GM18505 (cell line): ENCODE measurements at regions not wholly inside any gene's neighbourhood (a gene's known extent, or its start where the extent isn't known, plus 50 kb on each side); places are given as distances from the start of the nearest gene placed in this dataset.

Experiments used
- ATAC-seq: cut with Tn5 transposase; IDR thresholded peaks from one replicate; pipeline ENCODE4 v1.9.1; 2021; ENCODE audit not compliant: unreplicated experiment
- POLR2A ChIP-seq: IDR thresholded peaks from 4 replicates; pipeline ENCODE4 v1.6.1; 2011; ENCODE audit warnings: borderline replicate concordance; ENCODE audit not compliant: insufficient read depth, insufficient read length; ENCODE audit errors: extremely low read depth

DNA sequence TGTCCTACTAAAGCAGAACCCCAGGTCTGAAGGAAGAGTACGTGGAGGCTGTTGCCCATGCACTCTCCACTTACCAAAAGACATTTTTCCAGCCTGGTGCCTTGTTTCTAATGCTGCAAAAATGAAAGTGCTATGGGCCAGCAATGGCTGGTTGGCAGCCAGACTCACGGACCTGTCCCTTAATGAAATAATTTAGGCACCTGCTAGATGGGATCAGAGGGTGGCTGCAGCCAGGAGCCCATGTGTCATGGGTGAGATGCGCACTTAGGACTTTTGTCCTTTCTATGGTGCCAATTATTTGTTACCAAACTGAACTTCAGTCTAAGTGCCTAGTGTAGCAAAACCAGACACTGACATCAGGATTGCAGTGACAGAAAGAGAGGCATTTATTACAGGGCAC lies 276.3 kb downstream of the YTHDC2 start:
- TF ChIP-seq POLR2A, result no peak
- ATAC-seq, result no peak

GRCh38 chr5:113792806-113793205 lies 279.3 kb downstream of the YTHDC2 start:
- no peak for ATAC-seq
- TF ChIP-seq POLR2A, result no peak

DNA sequence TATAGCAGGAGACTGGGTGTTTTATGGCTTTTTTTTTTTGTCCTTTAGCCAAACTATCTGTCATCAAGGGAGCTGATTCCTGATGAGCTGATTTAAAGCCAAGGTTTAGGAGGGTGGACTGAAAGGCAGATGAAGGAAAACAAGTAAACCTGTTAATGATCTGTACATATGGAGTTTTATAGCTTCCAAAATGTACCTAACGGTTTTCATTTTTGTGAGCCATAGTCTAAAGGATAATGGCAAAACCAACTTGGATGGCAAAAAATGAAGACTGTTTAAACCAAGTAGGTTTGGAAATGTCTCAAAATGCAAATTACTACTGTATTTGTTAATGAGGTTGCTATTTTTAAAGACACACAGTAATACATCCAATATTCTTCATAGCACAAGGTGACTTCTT lies 281.5 kb downstream of the YTHDC2 start:
- ATAC-seq, result no peak
- TF ChIP-seq POLR2A, result no peak

- no peak for TF ChIP-seq POLR2A
- no peak for ATAC-seq
Measured at GRCh38 chr5:113800686-113801085, 287.2 kb downstream of the YTHDC2 start.

GRCh38 chr5:113804264-113804663 lies 290.8 kb downstream of the YTHDC2 start:
- TF ChIP-seq POLR2A, result no peak

DNA sequence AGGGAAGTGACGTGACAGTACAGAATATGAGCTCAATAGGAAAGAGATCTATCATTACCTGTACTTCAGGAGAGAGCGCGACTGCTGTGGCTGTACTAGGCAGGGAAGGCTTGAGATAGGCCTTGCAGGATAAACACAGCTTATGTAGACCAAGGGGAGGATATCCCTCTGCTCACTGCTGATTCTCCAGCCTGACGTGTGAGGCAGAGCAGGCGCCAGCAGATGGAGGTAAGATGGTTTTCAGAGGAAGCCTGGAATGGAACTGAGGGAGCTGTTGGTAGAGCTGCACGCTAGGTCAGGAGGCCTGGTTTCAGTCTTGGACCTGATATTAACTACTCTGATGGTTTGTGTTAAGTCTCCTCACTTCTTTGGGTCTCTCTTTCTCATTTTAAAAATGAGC lies 291.4 kb downstream of the YTHDC2 start:
- no peak for ATAC-seq
- no peak for TF ChIP-seq POLR2A

More at GRCh38 chr5:113804264-113804663, 290.8 kb downstream of the YTHDC2 start:
- ATAC-seq, result no peak

DNA sequence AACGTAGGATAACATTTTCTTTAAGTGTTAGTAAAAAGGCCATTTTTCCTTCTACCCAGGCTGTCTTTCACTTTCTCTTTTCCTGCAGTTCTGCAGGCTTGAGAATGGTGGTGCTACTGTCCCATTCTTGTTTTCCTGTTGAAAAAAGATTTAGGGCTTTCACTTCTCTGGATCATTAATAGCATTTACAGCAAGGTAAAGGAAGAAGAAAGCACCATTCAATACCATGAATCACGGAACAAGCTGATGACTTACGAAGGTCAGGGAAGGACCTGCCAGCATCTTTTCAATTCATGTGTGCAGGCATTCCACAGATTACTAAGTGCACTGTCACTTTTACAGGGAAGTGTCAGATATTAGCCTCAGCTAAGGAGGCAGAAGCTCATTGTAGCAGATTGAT lies 292.8 kb downstream of the YTHDC2 start:
- TF ChIP-seq POLR2A, result no peak
- ATAC-seq, result no peak

DNA sequence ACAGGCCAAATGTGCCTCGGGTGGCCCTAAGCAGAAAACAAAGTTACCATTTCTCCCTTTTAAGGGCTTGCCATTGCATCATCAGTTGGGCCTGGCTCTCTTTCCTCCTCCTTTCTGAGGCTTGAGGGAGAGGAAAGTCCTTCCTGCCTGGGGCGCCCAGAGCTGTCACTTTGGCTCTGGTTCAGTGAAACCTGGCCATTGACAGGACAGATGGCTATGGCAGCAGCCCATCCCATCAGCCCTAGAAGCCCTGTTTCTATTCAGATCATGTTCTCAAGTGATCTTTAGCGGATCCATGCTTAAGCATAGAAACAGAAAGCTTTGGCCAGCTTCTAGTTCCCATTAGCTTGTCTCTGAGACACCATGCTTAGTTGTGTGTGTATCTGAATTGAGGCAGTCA lies 293.4 kb downstream of the YTHDC2 start:
- TF ChIP-seq POLR2A, result no peak
- no peak for ATAC-seq

DNA sequence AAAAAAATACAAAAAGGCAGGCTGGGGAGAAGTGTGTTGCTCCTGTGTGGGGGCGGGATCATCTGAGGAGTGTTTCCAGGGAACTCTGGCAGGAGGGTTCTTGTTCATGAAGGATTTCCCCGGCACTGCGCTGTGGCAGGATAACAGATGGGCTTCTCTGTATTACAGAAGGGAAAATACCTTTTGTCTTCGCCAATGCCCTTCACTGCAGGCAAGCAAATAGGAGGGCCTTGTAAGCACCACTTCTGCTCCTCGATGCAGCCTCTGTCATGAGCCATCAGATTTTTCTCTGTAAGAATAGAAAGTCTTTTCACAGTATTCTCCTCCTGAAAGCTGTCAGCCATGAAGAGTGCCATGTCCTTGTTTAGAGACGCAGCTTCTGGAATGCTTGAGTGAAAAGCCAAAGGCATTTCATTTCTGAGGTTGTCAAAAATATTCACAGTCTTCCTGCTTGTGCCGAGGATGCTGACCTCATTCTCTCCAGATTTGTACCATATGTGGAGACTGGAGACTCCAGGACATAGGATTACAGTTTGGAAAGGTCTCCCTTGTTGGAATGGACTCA lies 294.0 kb downstream of the YTHDC2 start:
- no peak for ATAC-seq
- TF ChIP-seq POLR2A, result no peak

GRCh38 chr5:113808956-113809355 lies 295.5 kb downstream of the YTHDC2 start:
- no peak for ATAC-seq

DNA sequence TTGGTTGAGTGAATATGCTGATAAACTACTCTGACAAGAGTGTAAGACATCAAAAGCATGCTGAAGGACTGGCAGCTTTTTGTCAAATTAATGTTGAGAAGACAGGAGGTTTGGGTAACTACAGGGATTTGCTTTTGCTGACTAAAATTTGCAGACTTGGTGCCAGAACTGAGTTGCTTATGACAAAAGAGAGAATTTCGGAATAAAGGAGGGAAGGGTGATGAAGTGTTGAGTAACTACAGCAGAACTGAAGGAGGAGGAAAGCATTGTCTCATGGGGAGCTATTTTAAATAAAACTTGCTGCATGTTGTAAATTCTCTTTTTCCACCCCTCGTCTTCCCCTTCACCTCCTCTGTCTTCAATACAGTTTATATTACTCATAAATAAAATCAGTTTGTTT lies 296.1 kb downstream of the YTHDC2 start:
- TF ChIP-seq POLR2A, result no peak
- no peak for ATAC-seq

More at GRCh38 chr5:113808956-113809355, 295.5 kb downstream of the YTHDC2 start:
- no peak for TF ChIP-seq POLR2A

- no peak for ATAC-seq
- no peak for TF ChIP-seq POLR2A
Measured at GRCh38 chr5:113813466-113813865, 300.0 kb downstream of the YTHDC2 start.

- TF ChIP-seq POLR2A, result no peak
- ATAC-seq, result no peak
Measured at GRCh38 chr5:113817683-113818082, 304.2 kb downstream of the YTHDC2 start.

- TF ChIP-seq POLR2A, result no peak
- ATAC-seq, result no peak
Measured at GRCh38 chr5:113823696-113824095, 310.2 kb downstream of the YTHDC2 start.

- no peak for ATAC-seq
- TF ChIP-seq POLR2A, result no peak
Measured at GRCh38 chr5:113824307-113824706, 310.8 kb downstream of the YTHDC2 start.

DNA sequence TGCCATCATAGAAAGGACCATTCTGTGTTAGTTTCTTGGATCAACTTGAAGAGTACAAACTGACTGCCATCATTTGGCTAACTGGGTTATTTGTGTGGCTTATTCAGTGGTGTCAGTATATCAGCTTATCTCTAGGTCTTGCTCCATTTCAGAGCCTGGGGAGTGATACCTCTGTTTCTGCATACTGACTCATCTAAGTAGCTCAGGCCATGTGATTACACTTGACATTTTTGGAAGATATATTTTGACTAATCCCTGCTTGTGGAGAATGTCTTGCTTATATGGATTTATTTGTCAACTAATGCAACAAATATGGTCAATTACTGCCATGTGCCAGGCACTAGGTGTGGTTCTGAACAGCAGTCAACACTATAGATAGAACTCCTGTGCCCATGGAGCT lies 311.7 kb downstream of the YTHDC2 start:
- TF ChIP-seq POLR2A, result no peak
- no peak for ATAC-seq

- no peak for ATAC-seq
- no peak for TF ChIP-seq POLR2A
Measured at GRCh38 chr5:113846941-113847340, 333.4 kb downstream of the YTHDC2 start.
